Subcutaneous abdominal adipose tissue (tissue), 5 donors: ENCODE measurements at regions not wholly inside any gene's neighbourhood (a gene's known extent, or its start where the extent isn't known, plus 50 kb on each side); places are given as distances from the start of the nearest gene placed in this dataset.

Source experiments
- H3K27ac ChIP-seq: one replicate; pipeline ENCODE4 v1.7.0; 2013; ENCODE audit warnings: low read depth, mild to moderate bottlenecking, inconsistent platforms, low read length, moderate library complexity
- H3K27me3 ChIP-seq, 5 donors: one replicate each; pipeline ENCODE4 v1.7.0; 2013; ENCODE audit warnings: low read length in 5 of 5, inconsistent platforms in 1 of 5; ENCODE audit not compliant: control insufficient read depth in 5 of 5, insufficient read depth in 4 of 5
- H3K36me3 ChIP-seq, 5 donors: one replicate each; pipeline ENCODE4 v1.7.0; 2013; ENCODE audit warnings: low read length in 5 of 5; ENCODE audit not compliant: control insufficient read depth in 5 of 5, insufficient read depth in 5 of 5
- H3K4me1 ChIP-seq, 5 donors: one replicate each; pipeline ENCODE4 v1.7.0; 2013; ENCODE audit warnings: low read length in 5 of 5, mild to moderate bottlenecking in 3 of 5, moderate library complexity in 1 of 5; ENCODE audit not compliant: control insufficient read depth in 5 of 5, insufficient read depth in 5 of 5
- H3K4me3 ChIP-seq, 5 donors: one replicate each; pipeline ENCODE4 v1.7.0; 2013; ENCODE audit warnings: low read length in 5 of 5, low read depth in 1 of 5
- H3K9ac ChIP-seq, 5 donors: one replicate each; pipeline ENCODE4 v1.7.0; 2013; ENCODE audit warnings: low read length in 5 of 5, mild to moderate bottlenecking in 4 of 5, moderate library complexity in 3 of 5
- H3K9me3 ChIP-seq, 5 donors: one replicate each; pipeline ENCODE4 v1.7.0; 2013; ENCODE audit warnings: low read length in 5 of 5; ENCODE audit not compliant: control insufficient read depth in 5 of 5
- donor health status: healthy.
- donor health status: healthy.
- donor health status: healthy.
- donor health status: healthy.
- donor health status: healthy.

- H3K36me3 ChIP-seq = no peaks in the 10 kb centered on the region
- no peak overlapping the region for H3K27ac ChIP-seq
- H3K4me1 ChIP-seq = peaks cover 0 to 3% (median 0%) of the 10 kb centered on the region in 5 donors
- H3K9ac ChIP-seq = no peak overlapping the region
- peaks cover 8 to 15% (median 13%) of the 10 kb centered on the region in 5 donors for H3K9me3 ChIP-seq
- H3K4me3 ChIP-seq = no peak overlapping the region
- H3K27me3 ChIP-seq = peaks cover 0 to 6% (median 0%) of the 10 kb centered on the region in 5 donors
These were observed 238.4 kb upstream of the ZMIZ1 start for GRCh38 chr10:78830062-78830975.

DNA sequence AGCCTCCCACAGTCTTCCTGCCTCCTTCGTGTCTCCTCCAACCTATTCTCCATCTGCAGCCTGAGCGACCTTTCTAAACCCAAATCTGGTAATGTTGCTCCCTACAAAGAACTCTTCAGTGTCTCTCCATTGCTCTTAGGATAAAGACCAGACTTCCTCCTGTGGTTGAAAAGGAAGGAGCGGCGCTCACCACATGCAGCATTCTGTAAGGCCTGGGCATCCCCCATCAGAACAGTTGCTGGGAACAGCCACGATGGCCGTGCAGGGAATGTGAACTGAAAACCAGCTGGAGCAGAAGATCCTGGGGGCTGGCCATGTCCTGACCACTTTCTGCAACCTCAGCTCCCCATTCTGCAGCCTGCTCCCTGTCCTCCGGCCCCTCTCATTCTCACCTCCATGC lies 237.8 kb upstream of the ZMIZ1 start:
- peaks cover 0 to 3% (median 0%) of the 10 kb centered on the region in 5 donors for H3K4me1 ChIP-seq
- no peak overlapping the region for H3K27ac ChIP-seq
- no peak overlapping the region for H3K9ac ChIP-seq
- peaks cover 0 to 6% (median 0%) of the 10 kb centered on the region in 5 donors for H3K27me3 ChIP-seq
- peaks cover 8 to 15% (median 13%) of the 10 kb centered on the region in 5 donors for H3K9me3 ChIP-seq
- no peak overlapping the region for H3K4me3 ChIP-seq
- no peaks in the 10 kb centered on the region for H3K36me3 ChIP-seq

- Histone ChIP-seq H3K4me3 (no peak overlapping the region), H3K4me1 (peaks cover 0 to 3% (median 0%) of the 10 kb centered on the region in 5 donors), H3K36me3 (no peaks in the 10 kb centered on the region), H3K27me3 (peaks cover 0 to 6% (median 0%) of the 10 kb centered on the region in 5 donors), H3K27ac (no peak overlapping the region), H3K9ac (no peak overlapping the region), H3K9me3 (peaks cover 8 to 15% (median 13%) of the 10 kb centered on the region in 5 donors)
These were observed 237.3 kb upstream of the ZMIZ1 start for GRCh38 chr10:78831461-78831860.

- Histone ChIP-seq H3K27me3 (peaks cover 0 to 6% (median 0%) of the 10 kb centered on the region in 5 donors), H3K27ac (no peak overlapping the region), H3K36me3 (no peaks in the 10 kb centered on the region), H3K4me1 (peaks cover 0 to 3% (median 0%) of the 10 kb centered on the region in 5 donors), H3K9me3 (peaks cover 8 to 15% (median 13%) of the 10 kb centered on the region in 5 donors), H3K9ac (no peak overlapping the region), H3K4me3 (no peak overlapping the region)
These were observed 236.5 kb upstream of the ZMIZ1 start for GRCh38 chr10:78832281-78832680.

GRCh38 chr10:78838141-78838657 lies 230.6 kb upstream of the ZMIZ1 start:
- H3K36me3 ChIP-seq = no peaks in the 10 kb centered on the region
- no peak overlapping the region for H3K27ac ChIP-seq
- H3K27me3 ChIP-seq = no peaks in the 10 kb centered on the region
- no peak overlapping the region for H3K9ac ChIP-seq
- peaks cover 0 to 4% (median 2%) of the 10 kb centered on the region in 5 donors for H3K4me1 ChIP-seq
- no peak overlapping the region for H3K4me3 ChIP-seq
- H3K9me3 ChIP-seq = peaks cover 0 to 2% (median under 1%) of the 10 kb centered on the region in 5 donors

DNA sequence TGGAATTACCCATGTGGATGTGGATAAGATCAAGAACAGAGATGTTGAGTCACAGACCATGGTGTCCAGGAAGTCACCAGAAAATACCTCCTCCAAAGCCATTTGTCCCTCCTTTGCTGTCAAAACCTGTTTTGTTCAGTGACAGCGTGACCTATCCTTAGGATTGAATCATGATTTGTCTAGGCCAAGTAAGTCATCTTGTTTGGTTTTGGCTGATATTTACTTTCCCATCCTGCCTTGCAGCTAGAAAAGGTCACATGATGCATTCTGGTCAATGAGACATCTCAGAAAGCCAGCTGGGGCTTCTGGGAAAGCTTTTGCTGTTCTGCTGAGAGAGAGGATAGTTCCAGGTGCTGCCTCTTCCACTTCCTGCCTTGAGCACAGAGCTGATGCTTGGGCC lies 225.3 kb upstream of the ZMIZ1 start:
- Histone ChIP-seq H3K9me3 (peaks cover 3 to 8% (median 5%) of the 10 kb centered on the region in 5 donors), H3K4me3 (no peak overlapping the region), H3K27me3 (peaks cover 0 to 4% (median 0%) of the 10 kb centered on the region in 5 donors), H3K4me1 (no peaks in the 10 kb centered on the region), H3K36me3 (no peaks in the 10 kb centered on the region), H3K9ac (no peak overlapping the region), H3K27ac (no peak overlapping the region)

GRCh38 chr10:78844960-78845607 lies 223.7 kb upstream of the ZMIZ1 start:
- H3K9ac ChIP-seq = no peak overlapping the region
- no peak overlapping the region for H3K27ac ChIP-seq
- peaks cover 3 to 8% (median 5%) of the 10 kb centered on the region in 5 donors for H3K9me3 ChIP-seq
- peaks cover 0 to 4% (median 0%) of the 10 kb centered on the region in 5 donors for H3K27me3 ChIP-seq
- no peaks in the 10 kb centered on the region for H3K36me3 ChIP-seq
- H3K4me3 ChIP-seq = no peak overlapping the region
- no peaks in the 10 kb centered on the region for H3K4me1 ChIP-seq

GRCh38 chr10:78846071-78846470 lies 222.7 kb upstream of the ZMIZ1 start:
- Histone ChIP-seq H3K27me3 (peaks cover 0 to 4% (median 0%) of the 10 kb centered on the region in 5 donors), H3K27ac (no peak overlapping the region), H3K4me3 (no peak overlapping the region), H3K9ac (no peak overlapping the region), H3K4me1 (no peaks in the 10 kb centered on the region), H3K9me3 (peaks cover 3 to 8% (median 5%) of the 10 kb centered on the region in 5 donors), H3K36me3 (no peaks in the 10 kb centered on the region)

- Histone ChIP-seq H3K4me1 (peaks cover 0 to 3% (median 0%) of the 10 kb centered on the region in 5 donors), H3K27ac (no peak overlapping the region), H3K9ac (no peak overlapping the region), H3K9me3 (peaks cover 3 to 8% (median 5%) of the 10 kb centered on the region in 5 donors), H3K36me3 (no peaks in the 10 kb centered on the region), H3K27me3 (peaks cover 0 to 4% (median 0%) of the 10 kb centered on the region in 5 donors), H3K4me3 (no peak overlapping the region)
These were observed 222.0 kb upstream of the ZMIZ1 start for GRCh38 chr10:78846760-78847159.
